ENCODE measurements at regions not wholly inside any gene's neighbourhood (a gene's known extent, or its start where the extent isn't known, plus 50 kb on each side); places are given as distances from the start of the nearest gene placed in this dataset.

DNA sequence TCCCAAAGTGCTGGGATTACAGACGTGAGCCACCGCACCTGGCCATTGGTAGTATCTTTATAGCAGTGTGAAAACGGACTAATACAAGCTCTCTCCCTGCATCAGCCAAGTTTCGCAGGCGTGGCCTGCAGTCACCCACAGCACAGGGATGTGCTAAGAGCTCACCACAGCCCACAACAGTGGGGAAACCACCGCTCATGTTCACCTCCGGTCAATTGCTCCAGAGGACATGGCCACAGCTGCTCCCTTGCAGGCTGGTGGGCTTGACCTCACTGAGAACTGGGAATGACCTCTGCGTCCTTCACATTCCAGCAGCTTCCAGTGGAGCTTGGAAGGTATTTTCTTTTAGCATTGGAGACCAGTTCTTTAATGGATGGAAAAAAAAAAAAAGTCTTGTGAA, 156.4 kb downstream of the KCTD15 start:
- peaks cover 93% of the 10 kb centered on the region for H3K27me3 ChIP-seq (ENCODE audit: insufficient read depth, low read depth)
- H3K9me3 ChIP-seq (ENCODE audit: insufficient read depth, low read depth): no peaks in the 10 kb centered on the region
- H3K4me2 ChIP-seq: no peak overlapping the region
- DNase-seq: no peak
- no peaks in the 10 kb centered on the region for H4K20me1 ChIP-seq (ENCODE audit: insufficient read depth)
- H3K9me2 ChIP-seq (ENCODE audit: insufficient read depth): no peaks in the 10 kb centered on the region
- H3K4me1 ChIP-seq (replicated peaks; ENCODE audit: insufficient read depth): no peaks in the 10 kb centered on the region
- intact Hi-C loops (cut with micrococcal nuclease; ENCODE audit: unreplicated experiment): no loop called here
- H2AFZ ChIP-seq: no peak overlapping the region
- H3K4me3 ChIP-seq: no peak overlapping the region
- ChIA-PET CTCF (no interaction called here), POLR2A (ENCODE audit: unreplicated experiment) (no interaction called here)
- H3K79me2 ChIP-seq (ENCODE audit: low read depth): no peaks in the 10 kb centered on the region
- no peak for TF ChIP-seq EZH2 (IDR thresholded peaks at IDR 0.05; ENCODE audit: low read depth)
- TF ChIP-seq, protein P1, sequence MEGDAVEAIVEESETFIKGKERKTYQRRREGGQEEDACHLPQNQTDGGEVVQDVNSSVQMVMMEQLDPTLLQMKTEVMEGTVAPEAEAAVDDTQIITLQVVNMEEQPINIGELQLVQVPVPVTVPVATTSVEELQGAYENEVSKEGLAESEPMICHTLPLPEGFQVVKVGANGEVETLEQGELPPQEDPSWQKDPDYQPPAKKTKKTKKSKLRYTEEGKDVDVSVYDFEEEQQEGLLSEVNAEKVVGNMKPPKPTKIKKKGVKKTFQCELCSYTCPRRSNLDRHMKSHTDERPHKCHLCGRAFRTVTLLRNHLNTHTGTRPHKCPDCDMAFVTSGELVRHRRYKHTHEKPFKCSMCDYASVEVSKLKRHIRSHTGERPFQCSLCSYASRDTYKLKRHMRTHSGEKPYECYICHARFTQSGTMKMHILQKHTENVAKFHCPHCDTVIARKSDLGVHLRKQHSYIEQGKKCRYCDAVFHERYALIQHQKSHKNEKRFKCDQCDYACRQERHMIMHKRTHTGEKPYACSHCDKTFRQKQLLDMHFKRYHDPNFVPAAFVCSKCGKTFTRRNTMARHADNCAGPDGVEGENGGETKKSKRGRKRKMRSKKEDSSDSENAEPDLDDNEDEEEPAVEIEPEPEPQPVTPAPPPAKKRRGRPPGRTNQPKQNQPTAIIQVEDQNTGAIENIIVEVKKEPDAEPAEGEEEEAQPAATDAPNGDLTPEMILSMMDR (conservative IDR thresholded peaks at IDR 0.05): no peak
- H3K36me3 ChIP-seq (ENCODE audit: low read depth): no peaks in the 10 kb centered on the region
- no peaks in the 10 kb centered on the region for H3F3A ChIP-seq (ENCODE audit: insufficient read depth, low read depth)
- no TSS peak for BruUV-seq (replicated peaks)
- H3K27ac ChIP-seq: no peak overlapping the region

DNA sequence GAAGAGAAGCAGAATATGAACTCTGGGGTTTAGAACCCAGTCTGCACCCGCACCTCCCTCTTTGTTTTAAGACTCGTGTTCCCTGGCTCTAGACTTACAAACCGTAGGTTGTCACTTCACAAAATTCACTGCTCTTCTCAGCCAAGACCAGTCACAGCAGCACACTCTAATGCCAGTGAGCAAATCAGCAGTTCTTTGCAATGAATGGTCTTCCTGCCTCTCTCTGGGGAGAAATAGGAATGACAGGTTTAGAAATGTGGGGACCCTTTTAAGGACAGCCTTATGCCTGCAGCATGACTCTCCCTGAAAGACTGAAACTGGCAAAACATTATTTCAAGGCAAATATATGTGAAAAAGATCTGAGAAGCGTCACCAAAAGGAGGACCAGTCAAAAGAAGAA, 156.9 kb downstream of the KCTD15 start:
- no peak overlapping the region for H3K27ac ChIP-seq
- H2AFZ ChIP-seq: no peak overlapping the region
- no peak for TF ChIP-seq EZH2 (IDR thresholded peaks at IDR 0.05; ENCODE audit: low read depth)
- TF ChIP-seq, protein P1 (conservative IDR thresholded peaks at IDR 0.05): no peak
- no peaks in the 10 kb centered on the region for H3K9me2 ChIP-seq (ENCODE audit: insufficient read depth)
- peaks cover 95% of the 10 kb centered on the region for H3K27me3 ChIP-seq (ENCODE audit: insufficient read depth, low read depth)
- H3K9me3 ChIP-seq (ENCODE audit: insufficient read depth, low read depth): no peaks in the 10 kb centered on the region
- H4K20me1 ChIP-seq (ENCODE audit: insufficient read depth): no peaks in the 10 kb centered on the region
- DNase-seq: no peak
- H3K4me2 ChIP-seq: no peak overlapping the region
- ChIA-PET POLR2A (ENCODE audit: unreplicated experiment) (no interaction called here), CTCF (no interaction called here)
- H3K79me2 ChIP-seq (ENCODE audit: low read depth): no peaks in the 10 kb centered on the region
- BruUV-seq (replicated peaks): no TSS peak
- no peaks in the 10 kb centered on the region for H3K36me3 ChIP-seq (ENCODE audit: low read depth)
- H3F3A ChIP-seq (ENCODE audit: insufficient read depth, low read depth): no peaks in the 10 kb centered on the region
- intact Hi-C loops (cut with micrococcal nuclease; ENCODE audit: unreplicated experiment): no loop called here
- H3K4me1 ChIP-seq (replicated peaks; ENCODE audit: insufficient read depth): no peaks in the 10 kb centered on the region
- H3K4me3 ChIP-seq: no peak overlapping the region

DNA sequence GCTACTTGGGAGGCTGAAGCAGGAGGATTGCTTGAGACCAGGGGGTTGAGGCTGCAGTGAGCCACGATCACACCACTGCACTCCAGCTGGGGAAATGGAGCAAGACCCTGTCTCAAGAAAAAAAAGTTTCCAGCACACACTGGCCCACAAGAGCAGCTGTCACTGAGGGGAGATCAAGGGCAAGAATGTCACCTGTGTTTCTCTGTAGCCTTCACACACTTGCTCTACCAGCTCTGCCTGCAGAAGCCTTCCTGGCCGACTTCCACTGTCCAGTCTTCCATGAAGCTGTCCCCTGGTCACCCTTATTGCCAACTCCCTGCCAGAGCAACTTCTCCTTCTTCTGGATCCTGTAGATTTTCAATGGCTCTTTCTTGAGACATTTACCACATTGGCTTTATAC, 158.0 kb downstream of the KCTD15 start:
- H4K20me1 ChIP-seq (ENCODE audit: insufficient read depth): no peaks in the 10 kb centered on the region
- peaks cover 95% of the 10 kb centered on the region for H3K27me3 ChIP-seq (ENCODE audit: insufficient read depth, low read depth)
- H3K4me2 ChIP-seq: no peak overlapping the region
- POLR2A ChIA-PET (ENCODE audit: unreplicated experiment): no interaction called here
- H3K9me2 ChIP-seq (ENCODE audit: insufficient read depth): no peaks in the 10 kb centered on the region
- H3K4me3 ChIP-seq: no peak overlapping the region
- no peaks in the 10 kb centered on the region for H3F3A ChIP-seq (ENCODE audit: insufficient read depth, low read depth)
- no TSS peak for BruUV-seq (replicated peaks)
- intact Hi-C loops (cut with micrococcal nuclease; ENCODE audit: unreplicated experiment): no loop called here
- no peaks in the 10 kb centered on the region for H3K79me2 ChIP-seq (ENCODE audit: low read depth)
- CTCF ChIA-PET: no interaction called here
- H3K27ac ChIP-seq: no peak overlapping the region
- no peaks in the 10 kb centered on the region for H3K36me3 ChIP-seq (ENCODE audit: low read depth)
- H3K4me1 ChIP-seq (replicated peaks; ENCODE audit: insufficient read depth): no peaks in the 10 kb centered on the region
- H3K9me3 ChIP-seq (ENCODE audit: insufficient read depth, low read depth): no peaks in the 10 kb centered on the region
- no peak for TF ChIP-seq EZH2 (IDR thresholded peaks at IDR 0.05; ENCODE audit: low read depth)
- TF ChIP-seq, protein P1 (conservative IDR thresholded peaks at IDR 0.05): no peak
- no peak for DNase-seq
- no peak overlapping the region for H2AFZ ChIP-seq
